Fibroblast of the aortic adventitia (primary cell): ENCODE measurements at regions not wholly inside any gene's neighbourhood (a gene's known extent, or its start where the extent isn't known, plus 50 kb on each side); places are given as distances from the start of the nearest gene placed in this dataset.

Experiments used
- DNase-seq: peaks from one replicate; pipeline ENCODE4 v3.0.0-alpha.2; 2010; ENCODE audit warnings: low read depth
- H3K4me3 ChIP-seq: 2 replicates; pipeline ENCODE4 v1.5.1; 2011; ENCODE audit warnings: low read depth, mild to moderate bottlenecking, control low read depth, low read length, moderate library complexity
- CTCF ChIP-seq: IDR thresholded peaks from 2 replicates; pipeline ENCODE4 v1.5.1; 2011; ENCODE audit warnings: mild to moderate bottlenecking, low read length, control low read depth, inconsistent platforms; ENCODE audit not compliant: insufficient read depth

DNA sequence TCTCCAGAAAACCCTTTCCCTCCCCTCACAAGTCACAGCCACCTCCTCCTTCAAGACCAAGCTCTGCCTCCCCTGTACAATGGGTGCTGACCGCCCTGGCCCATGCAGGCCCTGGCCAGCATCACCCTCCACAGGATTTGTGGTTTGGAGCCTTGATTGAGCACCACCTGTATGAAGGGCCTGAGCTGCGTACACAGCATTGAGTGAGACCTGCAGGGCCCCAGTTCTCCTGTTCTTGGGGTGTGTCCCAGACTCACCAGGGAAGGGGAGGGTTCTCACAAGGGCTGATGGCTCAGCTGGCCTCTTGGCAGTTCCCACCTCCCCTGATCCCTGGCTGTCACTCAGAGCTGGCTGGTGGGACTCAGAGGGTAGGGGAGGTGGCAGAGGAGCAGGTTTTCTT is 63.7 kb upstream of the IER5L start:
- no peak for DNase-seq
- H3K4me3 ChIP-seq: no peak overlapping the region
- no peak for TF ChIP-seq CTCF

DNA sequence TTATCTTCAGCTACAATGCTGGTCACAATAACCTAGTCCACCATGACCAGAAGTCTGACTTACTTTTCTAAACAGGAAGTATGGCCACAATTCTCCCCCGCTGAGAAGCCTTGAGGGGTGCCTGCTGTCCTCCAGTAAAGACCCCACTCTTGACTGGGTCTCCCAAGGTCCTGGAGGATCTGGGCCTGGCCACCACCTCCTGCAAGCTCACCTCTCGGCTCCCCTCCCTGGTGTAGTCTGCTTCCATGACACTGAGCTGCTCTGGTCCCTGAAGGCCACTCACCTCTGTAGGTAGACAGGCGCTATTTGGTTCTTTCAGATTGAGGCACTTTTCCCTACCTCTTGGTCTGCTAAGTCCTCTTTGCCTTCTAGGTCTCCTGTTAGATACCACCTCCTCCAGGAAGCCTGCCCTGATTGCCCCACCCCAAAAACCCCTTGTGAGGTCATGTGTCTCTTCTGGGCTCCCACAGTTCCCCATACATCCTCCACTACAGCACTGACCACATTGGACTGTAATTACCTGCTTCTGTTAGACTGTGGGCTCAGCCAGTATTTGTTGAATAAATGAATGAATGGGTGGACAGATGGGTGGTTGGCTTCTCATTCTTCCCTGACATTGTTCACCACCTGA is 62.6 kb upstream of the IER5L start:
- DNase-seq: no peak

DNA sequence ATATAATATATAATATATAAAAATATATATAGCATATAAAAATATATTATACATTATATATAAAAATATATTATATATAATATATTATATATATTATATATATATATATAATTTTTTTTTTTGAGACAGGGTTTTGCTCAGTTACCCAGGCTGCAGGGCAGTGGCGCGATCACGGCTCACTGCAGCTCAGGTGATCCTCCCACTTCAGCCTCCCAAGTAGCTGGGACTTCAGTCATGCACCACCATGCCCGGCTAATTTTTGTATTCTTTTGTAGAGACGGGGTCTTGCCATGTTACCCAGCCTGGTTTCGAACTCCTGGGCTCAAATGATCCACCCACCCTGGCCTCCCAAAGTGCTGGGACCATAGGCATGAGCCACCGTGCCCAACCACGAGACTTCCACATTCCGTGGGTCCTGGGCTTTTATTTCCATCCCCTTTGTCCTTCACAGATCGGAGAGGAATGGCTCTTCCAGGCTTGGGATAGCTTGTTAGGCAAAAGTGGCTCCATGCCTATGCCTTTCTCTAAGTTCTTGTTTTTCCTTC is 62.0 kb upstream of the IER5L start:
- no peak for TF ChIP-seq CTCF
- no peak overlapping the region for H3K4me3 ChIP-seq
- DNase-seq: no peak

More for the DNA sequence above, 62.6 kb upstream of the IER5L start:
- no peak for TF ChIP-seq CTCF
- H3K4me3 ChIP-seq: no peak overlapping the region

DNA sequence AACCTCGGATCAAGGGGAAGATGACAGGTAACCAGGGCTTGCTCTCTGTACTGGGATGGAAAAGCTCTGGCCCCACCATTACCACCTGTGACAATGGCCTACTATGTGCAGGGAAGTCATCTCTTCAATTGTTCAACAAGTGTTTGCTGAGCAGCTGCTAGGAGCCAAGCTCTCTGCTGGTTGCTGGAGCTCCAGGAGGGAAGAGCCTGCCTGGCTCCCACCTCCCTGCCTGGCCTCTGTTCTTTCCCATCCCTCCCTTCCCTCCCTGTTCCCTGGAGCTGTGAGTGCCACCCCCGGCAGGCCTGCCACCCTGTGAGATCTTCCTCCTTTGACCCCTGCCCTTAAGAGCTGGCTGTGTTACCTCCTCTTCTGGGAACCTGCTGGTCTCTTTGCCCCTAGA is 59.7 kb upstream of the IER5L start:
- no peak for DNase-seq
- TF ChIP-seq CTCF: no peak
- no peak overlapping the region for H3K4me3 ChIP-seq

DNA sequence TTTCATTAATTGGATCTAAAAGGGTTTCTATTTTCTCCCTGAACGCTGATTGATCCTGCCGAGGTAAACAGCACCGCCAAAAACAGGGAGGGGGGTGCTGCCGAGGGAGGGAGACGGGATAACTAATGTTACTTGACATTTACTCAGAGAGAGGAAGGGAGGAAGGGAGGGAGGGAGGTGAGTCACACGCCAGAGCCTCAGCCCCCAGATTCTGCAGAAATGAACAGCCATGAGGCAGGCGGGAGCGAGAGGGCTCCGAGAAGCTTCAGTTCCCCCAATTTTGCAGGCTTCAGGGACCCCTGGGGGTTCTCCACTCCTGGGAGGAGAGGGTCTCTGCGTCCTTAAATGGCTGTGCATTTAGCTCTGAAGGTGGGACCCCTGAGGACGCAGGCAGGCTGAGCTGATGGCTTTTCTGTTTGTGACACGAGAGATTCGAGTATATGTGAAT is 59.1 kb upstream of the IER5L start:
- TF ChIP-seq CTCF: no peak
- DNase-seq: peak; percentile 59
- no peak overlapping the region for H3K4me3 ChIP-seq

GRCh38 chr9:129236441-129237145 is 58.5 kb upstream of the IER5L start:
- no peak for TF ChIP-seq CTCF
- no peak overlapping the region for H3K4me3 ChIP-seq
- no peak for DNase-seq
